ENCODE measurements at regions not wholly inside any gene's neighbourhood (a gene's known extent, or its start where the extent isn't known, plus 50 kb on each side); places are given as distances from the start of the nearest gene placed in this dataset.
"Not testable (repeated sequence)": the region's sequence is repeated elsewhere in the genome, so short reads cannot be mapped to it uniquely, and the experiment has no call there.

GRCh38 chr2:128666596-128666995 is 347.9 kb upstream of the HS6ST1 start:
- WGBS, 2 donors: 91 to 96% methylated on average over 6 of the region's 6 CpGs
- Histone ChIP-seq H3K4me3 (no peak overlapping the region), H3K4me1 (no peaks in the 10 kb centered on the region), H3K27me3 (no peaks in the 10 kb centered on the region), H3K36me3 (ENCODE audit: low read depth, missing control alignments) (no peaks in the 10 kb centered on the region), H3K9me3 (no peaks in the 10 kb centered on the region), H3K27ac (no peak overlapping the region)
- intact Hi-C loops (cut with DNase I; ENCODE audit: low total_unique reads): no loop called here
- TF ChIP-seq POLR2A (IDR thresholded peaks at IDR 0.05) (no peak), CTCF (IDR thresholded peaks at IDR 0.05) (no peak)
- DNase-seq: no peak

- H3K4me3 ChIP-seq: no peak overlapping the region
- H3K27ac ChIP-seq: no peak overlapping the region
- no peaks in the 10 kb centered on the region for H3K9me3 ChIP-seq
- H3K4me1 ChIP-seq: no peaks in the 10 kb centered on the region
- no peaks in the 10 kb centered on the region for H3K27me3 ChIP-seq
- intact Hi-C loops (cut with DNase I; ENCODE audit: low total_unique reads): no loop called here
- DNase-seq: no peak
- 93 to 95% methylated on average over 7 of the region's 7 CpGs for WGBS, 2 donors
- H3K36me3 ChIP-seq (ENCODE audit: low read depth, missing control alignments): no peaks in the 10 kb centered on the region
- no peak for TF ChIP-seq CTCF (IDR thresholded peaks at IDR 0.05)
Observed at GRCh38 chr2:128667391-128667790, 348.7 kb upstream of the HS6ST1 start.

- 81 to 92% methylated on average over 2 of the region's 2 CpGs for WGBS, 2 donors
- Histone ChIP-seq H3K27ac (no peak overlapping the region), H3K4me3 (no peak overlapping the region), H3K36me3 (ENCODE audit: low read depth, missing control alignments) (no peaks in the 10 kb centered on the region), H3K27me3 (no peaks in the 10 kb centered on the region), H3K9me3 (no peaks in the 10 kb centered on the region), H3K4me1 (no peaks in the 10 kb centered on the region)
- no peak for DNase-seq
- intact Hi-C loops (cut with DNase I; ENCODE audit: low total_unique reads): no loop called here
- TF ChIP-seq CTCF (IDR thresholded peaks at IDR 0.05): no peak
- TF ChIP-seq POLR2A (IDR thresholded peaks at IDR 0.05): no peak
Observed at GRCh38 chr2:128668946-128669345, 350.3 kb upstream of the HS6ST1 start.

GRCh38 chr2:128670066-128670465 is 351.4 kb upstream of the HS6ST1 start:
- 84 to 85% methylated on average over 1 of the region's 1 CpG for WGBS, 2 donors
- intact Hi-C loops (cut with DNase I; ENCODE audit: low total_unique reads): no loop called here
- TF ChIP-seq POLR2A (IDR thresholded peaks at IDR 0.05): no peak
- no peak for TF ChIP-seq CTCF (IDR thresholded peaks at IDR 0.05)

GRCh38 chr2:128671981-128672757 is 353.5 kb upstream of the HS6ST1 start:
- H3K9me3 ChIP-seq; H3K4me3 ChIP-seq; H3K36me3 ChIP-seq (ENCODE audit: low read depth, missing control alignments); H3K27ac ChIP-seq; intact Hi-C loops (cut with DNase I; ENCODE audit: low total_unique reads); DNase-seq; H3K27me3 ChIP-seq; H3K4me1 ChIP-seq: not testable (repeated sequence)
- WGBS, 2 donors: 78 to 90% methylated on average over 6 to 36 of the region's 36 CpGs

More at GRCh38 chr2:128670066-128670465, 351.4 kb upstream of the HS6ST1 start:
- Histone ChIP-seq H3K27me3 (no peaks in the 10 kb centered on the region), H3K4me1 (no peaks in the 10 kb centered on the region), H3K27ac (no peak overlapping the region), H3K9me3 (no peaks in the 10 kb centered on the region), H3K4me3 (no peak overlapping the region), H3K36me3 (ENCODE audit: low read depth, missing control alignments) (no peaks in the 10 kb centered on the region)
- DNase-seq: no peak

- WGBS, 2 donors: 94 to 95% methylated on average over 12 of the region's 12 CpGs
- not testable (repeated sequence) for H3K27ac ChIP-seq, DNase-seq
Observed at GRCh38 chr2:128679680-128680079, 361.0 kb upstream of the HS6ST1 start.

More at GRCh38 chr2:128679680-128680079, 361.0 kb upstream of the HS6ST1 start:
- H3K4me1 ChIP-seq; intact Hi-C loops (cut with DNase I; ENCODE audit: low total_unique reads); H3K4me3 ChIP-seq; H3K27me3 ChIP-seq; H3K36me3 ChIP-seq (ENCODE audit: low read depth, missing control alignments); H3K9me3 ChIP-seq: not testable (repeated sequence)

All from testis (tissue), 2 donors.